ENCODE measurements at regions not wholly inside any gene's neighbourhood (a gene's known extent, or its start where the extent isn't known, plus 50 kb on each side); places are given as distances from the start of the nearest gene placed in this dataset.

- TF ChIP-seq CTCF (IDR thresholded peaks at IDR 0.05; ENCODE audit: low read depth, low read length): no peak
- H3K27ac ChIP-seq: no peak overlapping the region
- no peaks in the 10 kb centered on the region for H3K9me3 ChIP-seq (ENCODE audit: low read depth)
- H3K27me3 ChIP-seq: no peaks in the 10 kb centered on the region
- no peaks in the 10 kb centered on the region for H3K4me1 ChIP-seq (ENCODE audit: low read depth)
- no peak for DNase-seq (ENCODE audit: low read depth in 1 of 2, low spot score in 1 of 2)
- H3K4me3 ChIP-seq: no peak overlapping the region
- H3K36me3 ChIP-seq: no peaks in the 10 kb centered on the region
Measured at GRCh38 chr12:131251336-131252101, 297.8 kb downstream of the ADGRD1 start.

DNA sequence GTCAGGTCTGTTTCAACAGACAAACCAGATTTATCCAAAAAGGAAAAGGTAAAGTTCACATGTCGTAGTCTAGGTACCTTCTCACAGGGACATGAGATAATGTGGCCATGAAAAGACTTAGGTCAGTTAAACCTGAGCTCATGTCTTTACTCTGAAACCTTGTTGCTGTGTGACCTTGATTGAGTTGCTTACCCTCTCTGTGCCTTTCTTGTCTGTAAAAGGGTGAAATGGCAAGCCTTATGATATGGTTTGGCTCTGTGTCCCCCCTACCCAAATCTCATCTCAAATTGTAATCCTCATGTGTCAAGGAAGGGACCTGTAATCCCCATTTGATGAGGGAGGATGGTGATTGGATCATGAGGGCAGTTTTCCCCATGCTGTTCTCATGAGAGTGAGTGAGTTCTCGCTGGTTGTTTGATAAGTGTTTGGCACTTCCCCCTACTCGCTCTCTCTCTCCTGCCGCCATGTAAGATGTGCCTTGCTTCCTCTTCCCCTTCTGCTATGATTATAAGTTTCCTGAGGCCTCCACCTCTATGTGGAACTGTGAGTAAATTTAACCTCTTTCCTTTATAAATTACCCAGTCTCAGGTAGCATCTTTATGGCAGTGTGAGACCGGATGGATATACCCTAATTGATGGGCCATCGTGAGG is 299.8 kb downstream of the ADGRD1 start:
- no peaks in the 10 kb centered on the region for H3K36me3 ChIP-seq
- TF ChIP-seq CTCF (IDR thresholded peaks at IDR 0.05; ENCODE audit: low read depth, low read length): no peak
- H3K27ac ChIP-seq: no peak overlapping the region
- H3K4me3 ChIP-seq: no peak overlapping the region
- H3K4me1 ChIP-seq (ENCODE audit: low read depth): no peaks in the 10 kb centered on the region
- H3K27me3 ChIP-seq: no peaks in the 10 kb centered on the region
- H3K9me3 ChIP-seq (ENCODE audit: low read depth): no peaks in the 10 kb centered on the region
- DNase-seq (ENCODE audit: low read depth in 1 of 2, low spot score in 1 of 2): no peak

DNA sequence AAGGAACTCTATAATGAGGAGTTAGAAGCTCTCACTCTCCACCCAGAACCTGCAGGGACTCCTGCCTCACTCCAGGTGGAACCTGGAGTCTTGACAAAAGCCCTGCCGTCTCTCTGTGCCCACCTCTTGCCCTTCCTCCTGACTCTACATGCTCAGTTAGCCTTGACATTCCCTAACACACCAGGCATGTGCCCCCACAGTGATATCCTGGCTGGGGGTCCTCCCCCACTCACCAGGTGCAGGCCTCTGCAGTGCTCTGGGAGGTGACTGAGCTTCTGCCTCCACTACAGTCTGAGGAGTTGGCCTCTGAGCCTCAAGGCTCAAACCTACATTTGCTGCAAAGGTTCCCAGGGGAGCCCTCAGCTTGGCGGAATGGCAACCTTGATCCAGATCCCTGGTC is 300.7 kb downstream of the ADGRD1 start:
- DNase-seq (ENCODE audit: low read depth in 1 of 2, low spot score in 1 of 2): no peak
- Histone ChIP-seq H3K4me3 (no peak overlapping the region), H3K4me1 (ENCODE audit: low read depth) (no peaks in the 10 kb centered on the region), H3K36me3 (no peaks in the 10 kb centered on the region), H3K9me3 (ENCODE audit: low read depth) (no peaks in the 10 kb centered on the region), H3K27me3 (no peaks in the 10 kb centered on the region), H3K27ac (no peak overlapping the region)
- no peak for TF ChIP-seq CTCF (IDR thresholded peaks at IDR 0.05; ENCODE audit: low read depth, low read length)

DNA sequence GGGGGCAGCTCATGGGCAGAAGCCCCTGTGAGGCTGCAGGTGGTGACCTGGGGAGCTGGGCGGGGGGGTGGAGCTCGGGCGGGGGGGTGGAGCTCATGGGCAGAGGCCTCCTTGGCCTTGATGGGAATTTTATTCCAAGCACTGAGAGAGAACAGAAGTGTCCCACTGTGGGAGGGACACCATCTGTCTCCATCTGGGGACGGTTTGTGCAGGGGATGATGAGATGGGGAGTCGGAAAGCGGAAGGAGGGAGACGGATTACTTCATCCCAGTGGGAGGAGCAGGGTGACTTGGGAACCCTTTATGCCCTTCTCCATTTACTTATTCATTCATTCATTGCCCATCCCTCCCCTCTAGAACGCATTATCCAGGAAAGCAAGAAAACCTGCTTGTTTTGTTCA is 304.7 kb downstream of the ADGRD1 start:
- Histone ChIP-seq H3K4me3 (no peak overlapping the region), H3K36me3 (no peaks in the 10 kb centered on the region), H3K4me1 (ENCODE audit: low read depth) (no peaks in the 10 kb centered on the region), H3K9me3 (ENCODE audit: low read depth) (no peaks in the 10 kb centered on the region), H3K27ac (no peak overlapping the region), H3K27me3 (no peaks in the 10 kb centered on the region)
- no peak for TF ChIP-seq CTCF (IDR thresholded peaks at IDR 0.05; ENCODE audit: low read depth, low read length)
- DNase-seq (ENCODE audit: low read depth in 1 of 2, low spot score in 1 of 2): no peak

- no peak for TF ChIP-seq CTCF (IDR thresholded peaks at IDR 0.05; ENCODE audit: low read depth, low read length)
- Histone ChIP-seq H3K27ac (no peak overlapping the region), H3K36me3 (no peaks in the 10 kb centered on the region), H3K4me1 (ENCODE audit: low read depth) (no peaks in the 10 kb centered on the region), H3K27me3 (no peaks in the 10 kb centered on the region), H3K9me3 (ENCODE audit: low read depth) (no peaks in the 10 kb centered on the region), H3K4me3 (no peak overlapping the region)
- no peak for DNase-seq (ENCODE audit: low read depth in 1 of 2, low spot score in 1 of 2)
Measured at GRCh38 chr12:131260251-131260905, 306.7 kb downstream of the ADGRD1 start.
